HCT116 (cell line): ENCODE measurements at regions not wholly inside any gene's neighbourhood (a gene's known extent, or its start where the extent isn't known, plus 50 kb on each side); places are given as distances from the start of the nearest gene placed in this dataset.

Experiments
- EZH2phosphoT487 ChIP-seq: fragments of 200-600 bp; IDR thresholded peaks from 2 replicates; pipeline ENCODE4 v1.6.1; 2018; ENCODE audit warnings: antibody characterized with exemption, borderline replicate concordance
- POLR2A ChIP-seq: IDR thresholded peaks from 2 replicates; pipeline ENCODE4 v1.7.0; 2011; ENCODE audit warnings: borderline replicate concordance; ENCODE audit not compliant: insufficient read depth, insufficient read length; ENCODE audit errors: extremely low read depth
- TCF7L2 ChIP-seq: IDR thresholded peaks from 2 replicates; pipeline ENCODE4 v1.7.0; 2011; ENCODE audit warnings: borderline replicate concordance, inconsistent platforms; ENCODE audit not compliant: insufficient read depth, insufficient read length; ENCODE audit errors: extremely low read depth
- YY1 ChIP-seq: IDR thresholded peaks from 2 replicates; pipeline ENCODE4 v1.6.1; 2011; ENCODE audit warnings: low read length, low read depth, moderate library complexity, mild to moderate bottlenecking; ENCODE audit not compliant: insufficient replicate concordance; ENCODE audit errors: extremely low read depth
- TF ChIP-seq, protein P1 (sequence below), 3 experiments: fragments of 200-600 bp in 1 of 3; sonication (generic) in 1 of 3; IDR thresholded peaks in 2 of 3; conservative IDR thresholded peaks in 1 of 3; 2 replicates each; pipeline ENCODE4 v1.5.1; 2012 to 2017; ENCODE audit warnings: low read depth in 2 of 3, low read length in 2 of 3, antibody characterized with exemption in 1 of 3, borderline replicate concordance in 1 of 3, control low read depth in 1 of 3, mild to moderate bottlenecking in 1 of 3, mixed read lengths in 1 of 3, mixed run types in 1 of 3, moderate library complexity in 1 of 3; ENCODE audit not compliant: insufficient read depth in 1 of 3

DNA sequence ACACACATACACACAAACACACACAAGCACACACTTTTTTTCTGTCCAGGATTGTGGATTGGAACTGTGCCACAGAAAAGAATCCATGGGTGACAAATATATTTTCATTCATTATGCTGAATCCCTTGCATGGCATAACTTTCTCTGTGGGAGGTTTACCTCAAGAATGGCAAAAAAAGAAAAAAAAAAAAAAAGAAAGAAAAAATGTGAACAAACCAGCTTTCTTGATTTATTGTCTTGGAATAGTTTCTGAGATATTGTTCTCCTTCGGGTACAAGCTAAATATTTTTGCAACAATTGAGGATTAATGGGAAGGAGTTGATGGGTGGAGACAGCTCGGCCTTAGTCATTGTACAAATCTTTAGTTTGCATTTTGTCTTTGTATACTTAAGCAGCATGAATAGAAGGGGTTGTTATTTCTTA is 153.1 kb downstream of the GMNC start:
- no peak for TF ChIP-seq TCF7L2
- no peak for TF ChIP-seq EZH2phosphoT487
- TF ChIP-seq, protein P1, sequence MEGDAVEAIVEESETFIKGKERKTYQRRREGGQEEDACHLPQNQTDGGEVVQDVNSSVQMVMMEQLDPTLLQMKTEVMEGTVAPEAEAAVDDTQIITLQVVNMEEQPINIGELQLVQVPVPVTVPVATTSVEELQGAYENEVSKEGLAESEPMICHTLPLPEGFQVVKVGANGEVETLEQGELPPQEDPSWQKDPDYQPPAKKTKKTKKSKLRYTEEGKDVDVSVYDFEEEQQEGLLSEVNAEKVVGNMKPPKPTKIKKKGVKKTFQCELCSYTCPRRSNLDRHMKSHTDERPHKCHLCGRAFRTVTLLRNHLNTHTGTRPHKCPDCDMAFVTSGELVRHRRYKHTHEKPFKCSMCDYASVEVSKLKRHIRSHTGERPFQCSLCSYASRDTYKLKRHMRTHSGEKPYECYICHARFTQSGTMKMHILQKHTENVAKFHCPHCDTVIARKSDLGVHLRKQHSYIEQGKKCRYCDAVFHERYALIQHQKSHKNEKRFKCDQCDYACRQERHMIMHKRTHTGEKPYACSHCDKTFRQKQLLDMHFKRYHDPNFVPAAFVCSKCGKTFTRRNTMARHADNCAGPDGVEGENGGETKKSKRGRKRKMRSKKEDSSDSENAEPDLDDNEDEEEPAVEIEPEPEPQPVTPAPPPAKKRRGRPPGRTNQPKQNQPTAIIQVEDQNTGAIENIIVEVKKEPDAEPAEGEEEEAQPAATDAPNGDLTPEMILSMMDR (IDR thresholded peaks at IDR 0.05 in 2 of 3, conservative IDR thresholded peaks at IDR 0.05 in 1 of 3; ENCODE audit: borderline replicate concordance in 1 of 3, insufficient read depth in 1 of 3, low read depth in 2 of 3, low read length in 2 of 3), result no peak
- TF ChIP-seq POLR2A, result no peak
- no peak for TF ChIP-seq YY1
